NCI-H2196 (cell line): ENCODE measurements at regions not wholly inside any gene's neighbourhood (a gene's known extent, or its start where the extent isn't known, plus 50 kb on each side); places are given as distances from the start of the nearest gene placed in this dataset.

Experiments
- DNase-seq: peaks from one replicate; lab custom pipeline; 2025; ENCODE audit not compliant: unreplicated experiment; lab: John Stamatoyannopoulos, UW

DNA sequence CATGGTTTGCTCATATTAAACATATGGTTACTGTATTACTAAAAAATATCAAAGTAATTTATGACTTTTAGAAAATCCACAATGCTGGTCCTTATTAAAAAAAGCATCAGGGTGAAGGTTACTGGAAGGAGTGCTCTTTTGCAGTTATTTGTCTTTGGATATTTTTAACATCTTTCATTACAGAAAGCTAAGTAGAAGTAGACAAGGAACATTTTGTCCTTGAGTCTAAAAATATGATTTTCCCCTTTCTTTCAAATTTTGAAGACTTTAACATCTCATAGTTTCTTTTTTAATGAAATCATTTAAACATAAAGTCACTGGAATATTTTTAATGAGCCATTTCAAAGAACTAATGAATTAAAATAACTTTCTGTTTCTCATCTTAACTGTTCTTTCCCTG, 110.1 kb upstream of the TNS3 start:
- no peak for DNase-seq

DNA sequence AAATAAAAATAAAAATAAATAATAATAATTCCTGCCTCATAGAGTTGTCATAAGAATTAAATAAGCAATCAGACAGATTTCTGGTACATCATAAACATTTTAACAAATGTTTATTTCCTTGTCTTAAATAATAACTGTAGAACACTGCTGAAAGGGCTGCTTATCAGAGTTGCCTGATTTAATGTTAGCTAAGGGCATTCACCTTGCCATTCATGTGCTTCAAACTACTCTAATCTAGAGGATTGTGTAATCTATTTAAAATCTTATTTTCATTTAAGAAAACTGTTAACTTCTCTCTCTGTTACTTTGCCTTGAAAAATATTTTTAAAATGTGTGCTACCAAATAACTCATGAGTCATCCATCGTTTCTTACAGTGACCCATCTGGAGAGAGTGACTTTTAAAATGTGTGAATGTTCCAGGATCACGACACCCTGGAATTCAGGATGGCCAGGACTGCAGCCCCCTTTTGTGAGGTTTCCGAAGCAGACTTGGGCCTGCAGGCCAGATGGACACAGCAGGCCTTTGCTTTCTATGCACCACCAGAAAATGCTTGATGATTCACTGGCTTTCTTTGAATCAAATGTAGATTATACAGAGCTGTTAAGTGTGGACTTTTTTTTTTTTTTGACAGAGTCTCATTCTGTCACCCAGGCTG, 109.1 kb upstream of the TNS3 start:
- DNase-seq: no peak

DNA sequence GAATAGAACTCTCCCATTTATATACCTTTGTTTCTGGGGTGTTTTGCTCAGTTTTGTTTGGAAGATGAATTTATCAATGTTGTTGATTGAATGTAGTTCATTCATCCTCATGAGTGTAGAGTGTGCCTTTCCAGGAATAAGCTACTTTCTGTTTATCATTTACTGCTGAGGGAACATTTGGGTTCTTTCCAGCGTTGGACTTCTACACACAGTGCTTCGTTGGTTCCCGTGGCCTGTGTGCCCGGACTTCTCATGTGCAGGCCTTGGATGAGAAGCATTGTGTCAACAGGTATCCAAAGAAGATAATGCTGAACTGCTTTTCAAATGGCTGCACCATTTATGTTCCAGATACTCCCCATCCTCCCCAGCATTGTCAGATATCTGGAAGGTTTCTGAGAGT, 107.6 kb upstream of the TNS3 start:
- DNase-seq: no peak

- DNase-seq: no peak
Observed at GRCh38 chr7:47688311-47689100, 106.6 kb upstream of the TNS3 start.

GRCh38 chr7:47685712-47686376, 103.9 kb upstream of the TNS3 start:
- DNase-seq: no peak

GRCh38 chr7:47685151-47685550, 103.2 kb upstream of the TNS3 start:
- no peak for DNase-seq

- DNase-seq: no peak
Observed at GRCh38 chr7:47684728-47685127, 102.8 kb upstream of the TNS3 start.

- no peak for DNase-seq
Observed at GRCh38 chr7:47683485-47683898, 101.6 kb upstream of the TNS3 start.

DNA sequence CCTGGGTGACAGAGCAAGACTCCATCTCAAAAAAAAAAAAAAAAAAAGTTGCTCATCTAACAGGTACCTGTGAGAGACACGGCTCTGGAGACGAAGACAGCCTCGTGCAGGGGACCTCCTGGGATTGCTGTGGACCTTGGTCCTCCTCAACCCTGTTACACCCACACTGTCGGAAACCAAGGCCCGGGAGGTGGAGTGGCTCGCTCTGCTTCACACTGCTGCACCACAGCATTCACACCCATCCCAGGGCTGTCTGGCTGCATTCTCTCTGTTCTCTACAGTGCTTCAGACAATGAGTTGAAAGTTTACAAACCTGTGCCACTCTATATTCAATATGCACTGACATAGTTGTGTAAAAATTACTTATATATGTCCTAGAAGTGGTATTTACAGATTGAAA, 101.0 kb upstream of the TNS3 start:
- DNase-seq: no peak

DNA sequence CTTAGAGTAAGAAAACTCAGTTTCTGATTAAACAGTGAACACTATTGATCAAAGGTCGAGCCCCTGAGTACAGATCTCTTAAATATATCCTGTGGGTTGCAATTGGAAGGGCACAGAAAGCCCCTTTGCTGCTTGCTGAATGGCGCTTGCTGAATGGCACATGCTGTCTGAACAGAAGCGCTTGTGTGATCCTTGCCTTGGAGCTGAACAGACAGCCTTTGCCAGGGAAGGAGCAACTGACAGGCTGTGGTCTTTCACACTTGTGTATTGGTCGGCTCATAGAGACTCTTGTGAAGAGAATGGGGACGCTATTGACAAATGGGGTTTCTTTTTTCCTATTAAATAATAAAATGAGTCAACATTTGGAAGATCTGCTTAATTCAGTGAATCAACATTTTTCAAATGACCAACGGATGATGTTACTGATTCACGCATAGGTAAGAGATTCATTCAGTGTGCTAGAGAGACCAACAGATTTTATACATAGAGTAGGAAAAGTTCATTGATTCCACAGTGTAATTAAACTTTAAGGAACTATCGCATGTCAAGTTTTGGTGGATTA, 99.4 kb upstream of the TNS3 start:
- no peak for DNase-seq

GRCh38 chr7:47678641-47679380, 96.9 kb upstream of the TNS3 start:
- no peak for DNase-seq

- no peak for DNase-seq
Observed at GRCh38 chr7:47677664-47678063, 95.8 kb upstream of the TNS3 start.

DNA sequence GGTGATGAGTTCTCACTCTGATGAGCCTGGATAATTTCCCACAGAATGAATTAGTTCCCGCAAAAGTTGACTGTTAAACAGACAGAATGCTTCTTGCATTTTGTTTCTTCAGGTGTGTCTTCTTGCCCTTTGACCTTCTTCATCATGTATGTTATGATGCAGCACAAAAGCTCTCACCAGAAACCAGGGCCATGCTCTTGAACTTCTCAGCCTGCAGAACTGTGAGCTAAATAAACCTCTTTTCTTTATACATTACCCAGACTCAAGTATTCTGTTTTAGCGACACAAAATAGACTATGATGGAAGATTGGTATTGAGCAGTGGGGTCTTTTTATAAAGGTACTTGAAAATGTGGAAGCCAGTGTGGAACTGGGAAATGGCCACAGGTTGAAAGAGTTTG, 95.2 kb upstream of the TNS3 start:
- DNase-seq: no peak

GRCh38 chr7:47672977-47673381, 91.1 kb upstream of the TNS3 start:
- DNase-seq: no peak

DNA sequence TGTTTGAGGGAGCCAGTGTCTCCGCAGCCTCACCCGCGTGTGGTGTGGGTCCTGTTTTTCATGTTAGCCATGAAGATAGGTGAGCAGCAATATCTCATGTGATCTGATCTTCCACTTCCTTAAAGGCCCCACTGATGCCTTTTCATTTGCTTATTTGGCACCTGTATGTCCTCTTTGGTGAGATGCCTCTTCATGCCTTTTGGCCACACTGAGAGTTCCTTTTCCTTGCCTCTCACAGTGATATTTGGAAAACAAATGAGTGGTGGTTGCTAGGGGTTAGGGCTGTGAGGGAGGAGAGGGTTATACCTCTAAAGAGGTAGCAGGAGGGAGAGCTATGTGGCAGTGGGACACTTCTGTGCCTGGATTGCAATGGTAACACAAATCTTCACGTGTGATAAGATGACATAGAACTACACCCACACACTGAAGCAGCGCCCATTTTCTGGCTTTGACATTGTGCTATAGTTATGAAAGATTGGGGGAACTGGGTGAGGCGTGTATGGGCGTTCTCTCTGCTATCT, 90.4 kb upstream of the TNS3 start:
- DNase-seq: no peak

GRCh38 chr7:47671358-47671757, 89.4 kb upstream of the TNS3 start:
- no peak for DNase-seq

DNA sequence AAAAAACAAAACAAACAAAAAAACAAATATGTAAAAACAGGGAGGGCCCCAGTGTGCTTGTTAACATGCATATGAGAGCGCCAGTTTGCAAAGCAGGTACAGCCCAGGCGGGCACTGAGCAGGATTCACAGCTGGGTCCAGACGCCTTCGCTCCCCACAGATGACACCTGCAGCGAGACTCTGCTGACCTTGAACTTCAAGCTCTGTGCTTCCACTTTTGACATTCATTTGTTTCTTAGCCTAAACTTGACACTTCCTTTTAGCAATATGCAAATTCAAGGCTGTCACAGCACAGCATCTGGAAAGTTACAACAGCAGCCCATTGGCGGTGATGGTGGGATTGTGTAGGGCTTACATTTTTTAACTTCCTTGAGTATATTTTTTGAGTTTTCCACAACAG, 88.8 kb upstream of the TNS3 start:
- DNase-seq: no peak

DNA sequence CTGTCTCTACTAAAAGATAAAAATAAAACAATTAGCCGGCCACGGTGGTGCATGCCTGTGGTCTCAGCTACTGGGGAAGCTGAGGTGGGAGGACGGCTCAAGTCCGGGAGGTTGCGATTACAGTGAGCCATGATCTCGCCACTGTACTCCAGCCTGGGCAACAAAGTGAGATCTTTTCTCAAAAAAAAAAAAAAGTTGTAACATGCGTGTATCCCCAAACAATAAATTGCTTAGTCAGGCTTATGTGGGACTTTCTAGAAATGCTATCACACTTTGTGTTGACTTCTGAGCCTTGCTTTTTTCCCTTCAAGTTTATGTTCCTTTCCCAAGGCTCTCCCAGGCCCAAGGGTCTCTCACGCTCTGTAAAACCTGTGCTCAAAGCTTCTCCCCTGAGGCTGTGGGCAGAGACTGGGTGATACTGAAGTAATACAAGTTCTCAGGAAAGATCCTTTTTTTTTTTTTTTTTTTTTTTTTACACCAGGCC, 88.0 kb upstream of the TNS3 start:
- no peak for DNase-seq

GRCh38 chr7:47669178-47669891, 87.4 kb upstream of the TNS3 start:
- no peak for DNase-seq

DNA sequence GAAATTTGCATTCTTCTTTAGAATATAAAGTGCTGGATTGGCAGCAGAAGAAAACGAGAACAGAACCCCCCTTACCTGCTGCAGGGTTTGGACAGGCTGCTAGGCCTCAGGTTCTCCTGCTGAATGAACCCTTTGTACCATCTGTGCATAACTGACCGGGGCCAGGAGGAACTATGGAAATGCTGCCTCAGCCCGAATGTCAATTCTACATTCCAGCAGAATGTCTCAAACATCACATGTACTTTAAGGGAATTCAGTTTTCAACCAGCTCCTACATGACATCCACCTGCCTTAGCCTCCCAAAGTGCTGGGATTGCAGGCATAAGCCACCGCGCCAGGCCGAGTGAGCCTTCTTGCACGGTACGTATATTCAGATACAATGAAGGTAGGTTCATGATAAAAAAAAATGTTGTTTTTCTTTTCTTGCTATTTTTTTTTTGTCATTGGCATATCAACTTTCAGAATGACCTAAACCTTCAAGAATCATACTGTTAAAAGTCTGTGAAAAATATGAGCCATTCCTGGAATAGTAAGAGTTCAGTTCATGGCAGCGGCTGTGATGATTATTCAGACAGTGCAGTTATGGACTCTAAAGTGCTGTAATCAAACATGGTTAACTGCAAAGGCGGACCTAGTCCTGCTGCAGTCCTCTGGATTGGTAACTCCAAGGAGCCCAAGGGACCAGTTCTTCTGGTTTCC, 84.4 kb upstream of the TNS3 start:
- DNase-seq: no peak
